CD8-positive, alpha-beta memory T cell (primary cell): ENCODE measurements at regions not wholly inside any gene's neighbourhood (a gene's known extent, or its start where the extent isn't known, plus 50 kb on each side); places are given as distances from the start of the nearest gene placed in this dataset.

Experiments used
- CTCF ChIA-PET: fragments of 350-600 bp; sonication (Branson Sonifier 250); formaldehyde crosslinking; loops from one replicate; lab custom pipeline; 2021; ENCODE audit warnings: antibody characterized with exemption; lab: Charles Lee
- POLR2A ChIA-PET: fragments of 350-600 bp; sonication (Branson Sonifier 250); formaldehyde crosslinking; loops from one replicate; lab custom pipeline; 2021; ENCODE audit warnings: antibody characterized with exemption; lab: Charles Lee
- DNase-seq, 5 donors: peaks; one replicate each; pipeline versions ENCODE4 v3.0.0 to v3.0.0-alpha.2; 2020 to 2022; ENCODE audit warnings: mixed read lengths in 1 of 5
- H3K27ac ChIP-seq: one replicate; pipeline ENCODE4 v1.7.0; 2013; ENCODE audit warnings: low read depth, mild to moderate bottlenecking, low read length, moderate library complexity
- H3K27me3 ChIP-seq: 2 replicates; pipeline ENCODE4 v1.7.0; 2013; ENCODE audit warnings: low read length, mild to moderate bottlenecking; ENCODE audit not compliant: insufficient read depth, poor library complexity, severe bottlenecking
- H3K36me3 ChIP-seq: 2 replicates; pipeline ENCODE4 v1.7.0; 2013; ENCODE audit warnings: mild to moderate bottlenecking, low read length, moderate library complexity; ENCODE audit not compliant: insufficient read depth
- H3K4me1 ChIP-seq: 2 replicates; pipeline ENCODE4 v1.7.0; 2013; ENCODE audit warnings: mild to moderate bottlenecking, low read length, moderate library complexity; ENCODE audit not compliant: insufficient read depth
- H3K4me3 ChIP-seq: 2 replicates; pipeline ENCODE4 v1.7.0; 2013; ENCODE audit warnings: mild to moderate bottlenecking, low read length
- H3K9me3 ChIP-seq: 2 replicates; pipeline ENCODE4 v1.7.0; 2013; ENCODE audit warnings: mild to moderate bottlenecking, low read length
- H3K27ac Mint-ChIP-seq, 8 donors: one replicate each; pipeline ENCODE4 v1.8.0; 2020 to 2021; ENCODE audit warnings: mixed read lengths in 8 of 8, mild to moderate bottlenecking in 6 of 8, inconsistent platforms in 3 of 8, moderate library complexity in 3 of 8
- H3K27me3 Mint-ChIP-seq, 2 donors: one replicate each; pipeline ENCODE4 v1.8.0; 2020 to 2021; ENCODE audit warnings: mixed read lengths in 2 of 2, mild to moderate bottlenecking in 1 of 2, moderate library complexity in 1 of 2
- H3K36me3 Mint-ChIP-seq, 3 donors: one replicate each; pipeline ENCODE4 v1.8.0; 2020 to 2021; ENCODE audit warnings: mixed read lengths in 3 of 3, inconsistent platforms in 1 of 3, mild to moderate bottlenecking in 1 of 3
- H3K4me1 Mint-ChIP-seq, 3 donors: one replicate each; pipeline ENCODE4 v1.8.0; 2020 to 2021; ENCODE audit warnings: mixed read lengths in 3 of 3, inconsistent platforms in 1 of 3, mild to moderate bottlenecking in 1 of 3
- H3K4me3 Mint-ChIP-seq, 7 donors: one replicate each; pipeline ENCODE4 v1.8.0; 2020 to 2021; ENCODE audit warnings: mixed read lengths in 7 of 7, mild to moderate bottlenecking in 6 of 7, moderate library complexity in 4 of 7, inconsistent platforms in 2 of 7
- H3K9me3 Mint-ChIP-seq, 5 donors: one replicate each; pipeline ENCODE4 v1.8.0; 2020 to 2022; ENCODE audit warnings: mixed read lengths in 5 of 5, mild to moderate bottlenecking in 3 of 5, moderate library complexity in 2 of 5, inconsistent platforms in 1 of 5

DNA sequence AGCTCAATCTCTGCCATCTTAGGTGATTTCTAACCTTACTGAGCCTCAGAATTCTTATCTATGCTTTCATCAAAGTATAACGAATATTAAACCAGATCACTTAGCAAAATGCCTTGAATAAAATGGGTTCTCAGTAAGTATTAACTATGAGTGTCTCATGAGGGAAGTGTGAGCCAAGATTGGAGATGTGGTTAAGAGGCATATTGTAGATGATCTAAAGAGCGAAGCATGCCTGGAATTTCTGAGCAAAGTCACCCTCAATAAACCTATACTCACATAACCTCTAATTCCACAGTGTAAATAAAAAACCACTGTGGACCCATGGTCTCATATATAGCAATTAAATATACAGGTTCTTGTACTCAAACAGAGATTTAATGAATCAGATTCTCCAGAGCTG, 193.1 kb upstream of the FSCB start:
- DNase-seq = no peak
- H3K27me3 ChIP-seq = no peaks in the 10 kb centered on the region
- no peaks in the 10 kb centered on the region for H3K9me3 ChIP-seq
- Mint-ChIP-seq H3K9me3 (peaks cover 0 to 13% (median 5%) of the 10 kb centered on the region in 5 donors), H3K4me3 (no peak overlapping the region), H3K27me3 (no peaks in the 10 kb centered on the region), H3K36me3 (no peaks in the 10 kb centered on the region), H3K27ac (no peak overlapping the region), H3K4me1 (no peaks in the 10 kb centered on the region)
- H3K4me1 ChIP-seq = no peaks in the 10 kb centered on the region
- no peak overlapping the region for H3K4me3 ChIP-seq
- H3K27ac ChIP-seq = no peak overlapping the region
- POLR2A ChIA-PET = no interaction called here
- H3K36me3 ChIP-seq = no peaks in the 10 kb centered on the region
- CTCF ChIA-PET = no interaction called here

DNA sequence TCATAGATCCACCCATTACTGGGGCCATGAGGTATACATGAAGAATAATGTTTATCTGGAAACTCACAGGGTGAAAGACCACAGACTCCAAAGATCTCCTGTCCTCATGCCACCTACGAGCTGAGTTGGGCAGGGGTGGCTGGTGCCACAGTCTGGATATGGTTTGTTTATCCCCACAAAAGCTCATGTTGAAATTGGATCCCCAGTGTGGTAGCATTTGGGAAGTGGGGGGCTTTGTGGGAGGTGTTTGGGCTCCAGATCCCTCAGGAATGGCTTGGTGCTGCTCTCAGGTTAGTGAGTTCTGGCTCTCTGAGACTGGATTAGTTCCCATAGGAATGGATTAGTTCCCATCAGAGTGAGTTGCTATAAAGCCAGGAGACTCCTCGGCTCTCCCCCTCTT, 192.3 kb upstream of the FSCB start:
- no peak for DNase-seq
- Histone ChIP-seq H3K4me1 (no peaks in the 10 kb centered on the region), H3K9me3 (no peaks in the 10 kb centered on the region), H3K27me3 (no peaks in the 10 kb centered on the region), H3K36me3 (no peaks in the 10 kb centered on the region), H3K27ac (no peak overlapping the region), H3K4me3 (no peak overlapping the region)
- ChIA-PET POLR2A (no interaction called here), CTCF (no interaction called here)
- peaks cover 0 to 13% (median 5%) of the 10 kb centered on the region in 5 donors for H3K9me3 Mint-ChIP-seq
- H3K4me1 Mint-ChIP-seq = no peaks in the 10 kb centered on the region
- H3K27ac Mint-ChIP-seq = no peak overlapping the region
- H3K4me3 Mint-ChIP-seq = no peak overlapping the region
- H3K27me3 Mint-ChIP-seq = no peaks in the 10 kb centered on the region
- H3K36me3 Mint-ChIP-seq = no peaks in the 10 kb centered on the region

DNA sequence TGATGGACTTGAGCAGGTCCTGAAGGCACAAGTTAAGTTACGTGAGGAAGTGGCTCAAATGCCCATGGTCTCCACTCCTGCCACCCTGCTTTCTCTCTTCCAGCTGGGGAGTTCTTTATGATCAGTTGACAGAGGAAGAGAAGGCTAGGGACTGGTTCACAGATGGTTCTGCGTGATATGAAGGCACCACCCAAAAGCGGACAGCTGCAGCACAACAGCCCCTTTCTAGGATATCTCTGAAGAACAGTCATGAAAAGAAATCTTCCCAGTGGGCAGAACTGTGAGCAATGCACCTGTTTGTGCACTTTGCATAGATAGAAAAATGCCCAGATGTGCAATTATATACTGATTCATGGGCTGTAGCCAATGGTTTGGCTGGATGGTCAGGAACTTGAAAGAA, 162.4 kb upstream of the FSCB start:
- H3K27me3 ChIP-seq = no peaks in the 10 kb centered on the region
- H3K4me3 ChIP-seq = no peak overlapping the region
- no peaks in the 10 kb centered on the region for H3K36me3 ChIP-seq
- no peaks in the 10 kb centered on the region for H3K36me3 Mint-ChIP-seq
- H3K27ac ChIP-seq = no peak overlapping the region
- POLR2A ChIA-PET = no interaction called here
- CTCF ChIA-PET = no interaction called here
- H3K4me1 ChIP-seq = no peaks in the 10 kb centered on the region
- no peak overlapping the region for H3K27ac Mint-ChIP-seq
- H3K27me3 Mint-ChIP-seq = peaks cover 2 to 10% of the 10 kb centered on the region in 2 donors
- no peaks in the 10 kb centered on the region for H3K4me1 Mint-ChIP-seq
- H3K9me3 ChIP-seq = no peaks in the 10 kb centered on the region
- H3K4me3 Mint-ChIP-seq = no peak overlapping the region
- peaks cover 3 to 10% (median 5%) of the 10 kb centered on the region in 5 donors for H3K9me3 Mint-ChIP-seq
- no peak for DNase-seq

DNA sequence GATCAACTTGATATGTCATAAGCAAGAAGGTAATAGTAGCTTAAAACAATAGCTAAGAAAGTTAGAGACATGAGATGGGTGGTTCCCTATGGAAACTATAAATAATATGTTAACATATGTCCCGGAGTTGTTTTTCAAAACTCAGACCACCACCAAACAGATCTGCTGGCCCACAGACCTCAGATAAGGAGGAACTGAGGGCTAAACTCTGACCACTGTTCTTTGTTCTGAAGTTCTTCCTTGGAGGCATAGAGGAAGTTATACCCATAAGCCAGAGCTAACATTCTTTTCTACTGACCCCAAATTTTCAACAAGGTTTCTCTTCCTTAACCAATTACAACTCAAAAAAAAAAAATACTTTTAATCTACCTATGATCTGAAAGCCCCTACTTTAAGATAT, 156.1 kb upstream of the FSCB start:
- Histone ChIP-seq H3K4me3 (peak overlapping the region; percentile 31), H3K27me3 (no peaks in the 10 kb centered on the region), H3K27ac (no peak overlapping the region), H3K36me3 (no peaks in the 10 kb centered on the region), H3K9me3 (no peaks in the 10 kb centered on the region), H3K4me1 (no peaks in the 10 kb centered on the region)
- H3K36me3 Mint-ChIP-seq = no peaks in the 10 kb centered on the region
- H3K9me3 Mint-ChIP-seq = no peaks in the 10 kb centered on the region
- no peak for DNase-seq
- H3K27me3 Mint-ChIP-seq = no peaks in the 10 kb centered on the region
- ChIA-PET CTCF (no interaction called here), POLR2A (no interaction called here)
- H3K4me3 Mint-ChIP-seq = peak overlapping the region in 6 of 7 donors; percentile 60 to 86 (median 68)
- H3K4me1 Mint-ChIP-seq = peaks cover 17 to 25% (median 19%) of the 10 kb centered on the region in 3 donors
- peak overlapping the region in 6 of 8 donors; percentile 39 to 84 (median 79) for H3K27ac Mint-ChIP-seq

DNA sequence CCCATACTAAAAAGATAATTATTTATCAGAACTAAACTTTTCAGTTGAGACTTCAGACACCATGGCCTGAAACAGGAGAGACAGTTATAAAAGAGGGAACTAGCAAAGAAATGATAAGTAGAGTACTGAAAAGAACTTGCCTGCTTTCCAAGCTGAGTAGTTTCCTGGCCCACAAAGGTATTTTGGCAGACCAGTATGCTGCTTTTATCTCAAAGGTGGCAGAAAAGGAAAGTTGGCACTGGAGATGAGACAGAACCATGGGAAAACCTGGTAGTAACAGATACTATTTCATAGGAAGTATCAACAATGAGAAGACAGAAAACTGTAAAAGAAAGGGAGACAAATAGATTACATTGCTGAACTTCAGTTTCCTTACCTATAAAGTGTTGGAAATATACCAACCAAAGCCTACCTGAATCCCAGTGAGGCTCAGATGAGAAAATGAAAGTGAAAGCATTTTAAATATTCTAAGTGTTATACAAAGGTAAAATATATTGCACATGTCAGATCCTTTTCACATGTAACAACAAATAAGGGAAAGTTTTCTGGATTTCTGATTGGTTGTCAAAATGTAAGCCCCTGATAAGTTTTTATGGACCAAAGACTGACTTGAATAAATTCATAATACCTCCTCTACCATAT, 155.3 kb upstream of the FSCB start:
- no peaks in the 10 kb centered on the region for H3K9me3 Mint-ChIP-seq
- H3K4me3 ChIP-seq = peak overlapping the region; percentile 31
- H3K27me3 Mint-ChIP-seq = no peaks in the 10 kb centered on the region
- H3K27ac ChIP-seq = no peak overlapping the region
- peak overlapping the region; percentile 34 to 86 (median 67) for H3K4me3 Mint-ChIP-seq
- no peaks in the 10 kb centered on the region for H3K36me3 Mint-ChIP-seq
- no peaks in the 10 kb centered on the region for H3K9me3 ChIP-seq
- H3K27ac Mint-ChIP-seq = peak overlapping the region in 6 of 8 donors; percentile 39 to 84 (median 79)
- DNase-seq = no peak
- ChIA-PET POLR2A (no interaction called here), CTCF (no interaction called here)
- H3K36me3 ChIP-seq = no peaks in the 10 kb centered on the region
- no peaks in the 10 kb centered on the region for H3K4me1 ChIP-seq
- H3K4me1 Mint-ChIP-seq = peaks cover 17 to 25% (median 19%) of the 10 kb centered on the region in 3 donors
- H3K27me3 ChIP-seq = no peaks in the 10 kb centered on the region

DNA sequence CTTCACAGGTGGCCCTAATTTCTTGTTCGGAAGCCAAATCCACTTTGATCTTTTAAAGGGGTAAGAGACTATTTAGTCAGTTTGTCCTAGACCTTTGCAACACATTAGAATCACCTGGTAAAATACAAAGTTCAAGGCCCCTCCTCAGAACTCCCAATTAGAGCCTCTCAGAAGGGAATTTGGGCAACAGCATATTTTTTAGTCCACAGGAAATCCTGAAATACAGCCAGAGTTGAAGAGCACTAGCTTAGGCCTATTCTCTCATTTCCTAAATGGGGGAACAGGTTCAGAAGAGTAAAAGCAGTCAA, 151.3 kb upstream of the FSCB start:
- H3K27ac Mint-ChIP-seq = no peak overlapping the region
- no peaks in the 10 kb centered on the region for H3K36me3 Mint-ChIP-seq
- H3K9me3 Mint-ChIP-seq = peaks cover 0 to 2% (median 0%) of the 10 kb centered on the region in 5 donors
- H3K4me3 Mint-ChIP-seq = no peak overlapping the region
- POLR2A ChIA-PET = no interaction called here
- DNase-seq = no peak
- H3K36me3 ChIP-seq = no peaks in the 10 kb centered on the region
- H3K4me1 ChIP-seq = no peaks in the 10 kb centered on the region
- H3K27me3 ChIP-seq = no peaks in the 10 kb centered on the region
- H3K4me3 ChIP-seq = no peak overlapping the region
- H3K9me3 ChIP-seq = no peaks in the 10 kb centered on the region
- peaks cover 13 to 15% (median 13%) of the 10 kb centered on the region in 3 donors for H3K4me1 Mint-ChIP-seq
- CTCF ChIA-PET = no interaction called here
- no peaks in the 10 kb centered on the region for H3K27me3 Mint-ChIP-seq
- no peak overlapping the region for H3K27ac ChIP-seq

DNA sequence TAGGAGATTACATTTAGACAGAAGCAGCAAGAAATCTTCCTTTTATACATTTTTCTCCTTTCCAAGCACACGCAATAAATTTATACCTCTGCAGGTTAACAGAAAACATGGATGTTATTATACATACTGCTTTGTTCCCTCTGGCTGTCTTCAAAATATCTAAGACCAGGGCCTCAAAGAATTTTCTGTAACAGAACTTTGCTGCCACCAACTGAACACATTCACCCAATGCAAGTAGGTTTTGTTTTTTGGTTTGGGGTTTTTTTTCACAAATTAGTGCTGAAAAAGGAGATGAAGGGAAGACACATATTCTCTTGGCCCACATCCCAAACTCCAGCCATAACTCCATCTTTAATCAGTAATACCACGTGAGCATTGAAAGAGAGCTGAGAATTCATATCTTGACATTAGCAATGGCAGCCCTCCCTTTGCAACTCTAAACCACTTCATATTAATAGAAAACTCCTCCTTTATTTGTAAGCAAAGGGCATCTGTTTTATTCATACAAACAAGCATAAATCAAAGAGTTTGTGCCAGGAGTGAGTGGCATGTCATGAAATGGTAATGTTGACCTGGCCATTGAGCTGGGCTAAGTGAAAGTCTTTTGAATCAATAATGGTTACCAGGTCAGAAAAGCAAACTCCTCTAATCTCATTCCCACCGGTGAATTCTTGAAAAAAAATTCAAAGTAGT, 150.8 kb upstream of the FSCB start:
- no peaks in the 10 kb centered on the region for H3K4me1 ChIP-seq
- POLR2A ChIA-PET = no interaction called here
- no peak overlapping the region for H3K4me3 Mint-ChIP-seq
- no peaks in the 10 kb centered on the region for H3K27me3 ChIP-seq
- H3K36me3 Mint-ChIP-seq = no peaks in the 10 kb centered on the region
- H3K4me3 ChIP-seq = no peak overlapping the region
- peaks cover 0 to 2% (median 0%) of the 10 kb centered on the region in 5 donors for H3K9me3 Mint-ChIP-seq
- H3K27me3 Mint-ChIP-seq = no peaks in the 10 kb centered on the region
- H3K27ac Mint-ChIP-seq = no peak overlapping the region
- CTCF ChIA-PET = no interaction called here
- no peak overlapping the region for H3K27ac ChIP-seq
- peaks cover 8 to 10% (median 8%) of the 10 kb centered on the region in 3 donors for H3K4me1 Mint-ChIP-seq
- no peak for DNase-seq
- H3K36me3 ChIP-seq = no peaks in the 10 kb centered on the region
- H3K9me3 ChIP-seq = no peaks in the 10 kb centered on the region

DNA sequence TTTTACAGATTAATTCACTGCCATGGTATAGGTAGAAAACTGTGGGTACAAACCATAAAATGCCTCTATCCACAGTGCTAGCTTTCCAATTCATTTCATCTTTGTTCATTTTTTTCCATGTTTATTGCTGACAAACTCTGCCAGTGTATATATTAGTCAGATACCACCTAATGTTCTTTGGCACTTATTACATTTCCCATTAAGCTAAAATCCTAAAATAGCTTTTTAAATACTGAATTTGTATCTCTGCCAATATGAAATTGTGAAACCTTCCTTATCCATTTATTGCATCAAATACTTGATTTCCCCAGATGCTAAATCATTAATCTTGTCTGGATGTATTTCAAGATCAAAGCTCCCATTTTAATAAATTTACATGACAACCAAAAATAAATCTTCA, 150.1 kb upstream of the FSCB start:
- Histone ChIP-seq H3K27me3 (no peaks in the 10 kb centered on the region), H3K9me3 (no peaks in the 10 kb centered on the region), H3K27ac (no peak overlapping the region), H3K36me3 (no peaks in the 10 kb centered on the region), H3K4me1 (no peaks in the 10 kb centered on the region), H3K4me3 (no peak overlapping the region)
- Mint-ChIP-seq H3K4me1 (peaks cover 1 to 4% (median 2%) of the 10 kb centered on the region in 3 donors), H3K36me3 (no peaks in the 10 kb centered on the region), H3K27ac (no peak overlapping the region), H3K27me3 (no peaks in the 10 kb centered on the region), H3K4me3 (no peak overlapping the region), H3K9me3 (peaks cover 0 to 2% (median 0%) of the 10 kb centered on the region in 5 donors)
- ChIA-PET CTCF (no interaction called here), POLR2A (no interaction called here)
- no peak for DNase-seq
